SKM-1 (cell line): ENCODE measurements at regions not wholly inside any gene's neighbourhood (a gene's known extent, or its start where the extent isn't known, plus 50 kb on each side); places are given as distances from the start of the nearest gene placed in this dataset.

Source experiments
- DNase-seq: peaks from one replicate; lab custom pipeline; 2025; ENCODE audit not compliant: unreplicated experiment; lab: John Stamatoyannopoulos, UW

DNA sequence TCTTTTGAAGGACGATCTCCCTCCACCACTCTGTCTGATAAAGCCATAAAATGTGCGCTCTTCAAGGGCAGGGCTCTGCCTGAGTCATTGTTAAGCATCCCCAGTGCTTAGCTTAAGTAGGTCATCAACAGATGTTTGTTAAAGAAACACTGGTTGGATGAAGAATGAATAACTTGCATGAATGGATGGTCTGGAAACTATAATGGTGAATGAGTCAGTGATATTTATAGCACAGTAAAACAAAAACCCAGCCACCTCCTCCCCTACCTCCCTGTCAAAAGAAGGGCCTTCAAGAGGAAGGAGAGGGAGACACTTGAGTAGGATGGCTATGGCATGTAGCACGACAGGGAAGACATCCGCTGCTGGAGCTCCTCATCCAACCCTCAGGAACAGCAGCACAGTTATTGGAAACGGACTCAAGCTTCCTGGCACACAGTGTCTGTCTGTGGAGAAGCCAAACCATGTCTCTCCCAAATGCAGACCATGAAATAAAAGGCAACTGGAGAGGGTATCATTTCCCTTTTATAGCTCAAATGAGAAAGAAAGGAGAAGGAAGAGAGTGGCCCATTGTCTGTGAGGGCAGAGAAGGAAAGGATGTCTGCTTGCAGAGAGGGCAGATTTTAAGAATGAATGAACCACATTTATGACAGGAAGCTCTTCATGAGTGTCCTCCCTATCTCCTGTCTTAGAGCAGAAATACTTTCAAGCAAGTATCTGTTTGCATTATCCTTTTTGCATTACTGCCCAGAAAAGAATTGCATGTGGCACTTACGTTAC lies 183.5 kb upstream of the UBL3 start:
- DNase-seq = no peak

- no peak for DNase-seq
Measured at GRCh38 chr13:30032263-30032662, 181.8 kb upstream of the UBL3 start.

- DNase-seq = no peak
Measured at GRCh38 chr13:30031488-30031887, 181.1 kb upstream of the UBL3 start.

- DNase-seq = no peak
Measured at GRCh38 chr13:30030141-30030750, 179.8 kb upstream of the UBL3 start.

GRCh38 chr13:30027569-30028455 lies 177.4 kb upstream of the UBL3 start:
- no peak for DNase-seq

DNA sequence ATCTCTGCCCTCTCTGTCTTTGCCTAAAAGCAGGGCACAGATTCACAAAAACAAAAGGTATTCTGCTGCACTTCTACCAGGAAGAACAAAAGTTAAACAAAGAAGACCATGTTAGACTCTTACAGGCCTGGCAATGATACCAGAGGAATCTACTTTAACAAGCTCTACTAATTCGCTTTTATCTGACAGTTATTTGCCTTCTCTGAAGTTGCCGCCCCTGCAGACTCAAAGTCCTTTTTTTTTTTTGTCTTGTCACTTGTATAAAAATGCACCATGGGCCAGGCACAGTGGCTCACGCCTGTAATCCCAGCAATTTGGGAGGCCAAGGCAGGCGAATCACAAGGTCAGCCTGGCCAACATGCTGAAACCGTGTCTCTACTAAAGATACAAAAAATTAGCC lies 176.5 kb upstream of the UBL3 start:
- DNase-seq = no peak

- no peak for DNase-seq
Measured at GRCh38 chr13:30026093-30026492, 175.7 kb upstream of the UBL3 start.

- DNase-seq = no peak
Measured at GRCh38 chr13:30025351-30025750, 174.9 kb upstream of the UBL3 start.

DNA sequence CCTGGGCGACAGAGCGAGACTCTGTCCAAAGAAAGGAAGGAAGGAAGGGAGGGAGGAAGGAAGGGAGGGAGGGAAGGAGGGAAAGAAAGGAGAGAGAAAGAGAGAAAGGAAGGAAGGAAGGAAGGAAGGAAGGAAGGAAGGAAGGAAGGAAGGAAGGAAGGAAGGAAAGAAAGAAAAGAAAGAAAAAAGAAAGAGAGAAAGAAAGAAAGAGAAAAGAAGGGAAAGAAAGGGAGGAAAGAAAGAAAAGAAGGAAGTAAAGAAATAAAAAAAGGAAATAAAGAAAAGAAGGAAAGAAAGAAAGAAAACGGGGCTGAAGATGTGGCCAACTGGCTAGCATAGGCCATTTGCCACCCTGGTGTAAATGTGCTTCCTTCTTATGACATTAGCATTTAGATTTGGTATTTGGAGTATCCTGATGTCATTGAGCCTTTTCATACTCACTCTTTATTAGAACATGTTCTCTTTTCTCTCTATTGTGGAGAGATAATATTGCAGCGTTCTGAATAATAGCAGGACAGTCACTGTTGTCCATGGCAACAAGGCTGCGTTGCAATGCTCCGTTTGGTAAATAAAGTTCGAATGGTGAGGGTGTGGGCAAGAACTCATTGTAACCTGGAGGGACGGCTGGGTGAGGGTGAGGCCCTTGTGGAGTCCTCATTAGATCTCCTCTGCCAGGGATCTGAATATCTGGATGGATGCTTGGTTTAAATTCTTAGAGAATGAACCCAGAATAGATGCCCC lies 173.9 kb upstream of the UBL3 start:
- no peak for DNase-seq

DNA sequence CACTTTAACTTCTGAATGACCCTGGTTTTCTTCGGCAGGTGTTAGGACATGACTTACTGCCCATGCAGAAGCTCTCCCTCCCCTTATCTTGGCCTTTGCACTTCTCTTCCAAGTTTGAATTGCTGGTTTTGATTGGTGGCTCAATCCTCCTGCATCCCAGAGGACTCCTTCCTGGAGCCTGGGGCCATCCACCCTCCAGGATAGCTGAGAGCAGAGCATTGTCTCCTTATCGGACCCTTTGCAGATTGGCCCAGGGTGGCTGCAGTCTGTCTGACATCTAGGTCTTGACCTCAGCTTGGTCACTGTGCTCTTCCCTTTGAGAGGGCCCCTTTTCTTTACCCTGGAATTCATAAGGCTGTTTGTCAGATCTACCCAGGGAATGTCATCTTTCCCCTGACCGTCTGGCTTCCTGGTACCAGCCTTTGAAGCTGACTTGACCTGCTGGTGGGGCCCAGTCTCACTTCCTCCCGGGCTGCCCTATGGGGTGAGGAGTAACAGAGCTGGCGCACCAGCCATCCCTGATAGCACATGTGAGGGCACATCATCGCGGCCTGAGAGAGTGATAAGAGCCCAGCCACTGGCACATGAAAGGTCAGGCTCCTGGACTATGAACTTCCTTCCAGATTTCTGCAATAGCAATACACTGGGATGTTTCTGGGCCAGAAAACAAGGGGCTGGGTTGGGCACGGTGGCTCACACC lies 172.9 kb upstream of the UBL3 start:
- no peak for DNase-seq

- no peak for DNase-seq
Measured at GRCh38 chr13:30022796-30023195, 172.4 kb upstream of the UBL3 start.

DNA sequence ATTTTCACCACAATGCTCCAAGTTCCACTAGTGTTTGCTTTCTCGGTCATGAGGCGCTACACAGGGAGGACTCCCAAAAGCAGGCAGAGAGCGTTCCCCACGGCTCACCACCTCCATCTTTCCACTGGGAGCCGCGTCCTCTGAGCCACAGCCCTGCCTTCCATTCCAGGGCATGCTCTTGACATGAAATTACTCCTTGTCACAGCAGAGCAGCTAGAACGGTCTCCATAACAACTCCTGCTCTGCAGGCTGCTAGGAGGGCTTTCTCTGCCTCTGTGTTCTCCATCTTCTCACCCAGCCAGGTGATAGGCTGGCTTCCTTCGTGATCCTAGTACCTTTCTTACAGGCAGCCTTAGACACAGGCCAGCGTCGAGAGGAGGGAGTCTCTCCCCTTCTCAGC lies 171.8 kb upstream of the UBL3 start:
- DNase-seq = no peak

GRCh38 chr13:30021611-30022010 lies 171.2 kb upstream of the UBL3 start:
- no peak for DNase-seq

DNA sequence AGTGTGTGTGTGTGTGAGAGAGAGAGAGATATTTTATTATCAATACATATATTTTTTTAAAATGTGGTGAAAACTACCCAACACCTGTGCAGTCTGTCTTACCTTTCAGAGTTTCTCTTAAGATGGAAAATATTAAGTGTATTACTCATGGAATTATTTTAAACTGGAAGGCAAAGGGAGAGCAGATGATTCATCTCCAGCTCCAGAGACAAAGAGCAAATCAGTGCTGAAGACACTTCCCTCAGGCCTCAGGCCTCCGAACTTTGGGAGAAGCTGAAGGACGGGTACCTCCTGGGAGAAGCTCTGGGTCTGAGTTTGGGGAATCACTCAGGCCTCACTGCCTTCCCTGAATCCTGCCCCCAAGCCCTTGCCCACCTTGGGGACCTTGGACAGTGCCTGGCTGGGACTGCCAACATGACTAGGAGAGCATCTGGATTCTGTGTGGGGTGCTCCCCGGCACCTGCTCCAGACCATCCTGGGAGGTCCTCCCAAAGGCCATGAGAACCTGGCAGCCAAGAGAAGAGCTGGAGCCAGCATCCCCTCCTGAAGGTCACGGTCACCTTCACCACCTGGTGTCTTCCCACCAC lies 170.4 kb upstream of the UBL3 start:
- no peak for DNase-seq

GRCh38 chr13:30019648-30020626 lies 169.5 kb upstream of the UBL3 start:
- no peak for DNase-seq

GRCh38 chr13:30017880-30018279 lies 167.5 kb upstream of the UBL3 start:
- no peak for DNase-seq

DNA sequence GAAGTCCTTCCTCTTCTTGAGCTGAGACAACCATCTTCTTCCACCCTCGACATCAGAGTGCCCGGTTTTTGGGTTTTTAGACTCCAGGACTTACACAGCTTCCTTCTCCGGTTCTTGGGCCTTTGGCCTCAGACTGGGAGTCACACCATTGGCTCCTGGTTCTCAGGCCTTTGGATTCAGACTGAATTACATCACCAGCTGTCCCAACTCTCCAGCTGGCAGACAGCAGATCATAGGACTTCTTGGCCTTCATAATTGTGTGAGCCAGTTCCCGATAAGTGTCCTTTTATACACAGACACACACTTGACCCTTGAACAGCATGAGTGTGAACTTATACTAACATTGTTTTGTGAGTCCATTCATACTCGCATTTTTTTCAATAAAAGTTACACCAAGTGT lies 166.0 kb upstream of the UBL3 start:
- DNase-seq = no peak

GRCh38 chr13:30009411-30009810 lies 159.0 kb upstream of the UBL3 start:
- DNase-seq = no peak

GRCh38 chr13:30006246-30006645 lies 155.8 kb upstream of the UBL3 start:
- DNase-seq = peak; percentile 25
